ENCODE measurements at regions not wholly inside any gene's neighbourhood (a gene's known extent, or its start where the extent isn't known, plus 50 kb on each side); places are given as distances from the start of the nearest gene placed in this dataset.

DNA sequence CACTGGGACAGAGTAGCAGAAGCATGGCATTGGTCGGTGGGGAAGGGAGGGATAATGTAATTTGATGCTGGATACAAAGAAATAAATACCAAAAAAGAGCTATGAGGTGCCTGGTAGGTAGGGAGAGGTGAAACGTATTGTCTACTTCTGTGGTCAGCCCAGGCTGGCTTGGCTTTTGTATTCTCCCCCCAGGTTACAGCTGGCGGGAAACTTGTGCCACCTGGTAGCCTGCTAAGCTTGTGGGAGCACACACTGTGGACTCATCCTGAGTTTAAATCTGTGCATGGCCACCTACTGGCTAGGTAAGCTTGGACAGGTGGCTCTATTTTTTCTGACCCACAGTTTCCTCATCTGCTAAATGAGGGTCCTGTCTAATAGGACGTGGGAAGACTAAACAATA is 165.2 kb upstream of the E2F8 start:
- TF ChIP-seq POLR2A (IDR thresholded peaks at IDR 0.05) (no peak), CTCF (IDR thresholded peaks at IDR 0.05) (no peak)
